GM21825 (cell line): ENCODE measurements at regions not wholly inside any gene's neighbourhood (a gene's known extent, or its start where the extent isn't known, plus 50 kb on each side); places are given as distances from the start of the nearest gene placed in this dataset.

ENCODE experiments used
- ATAC-seq: cut with Tn5 transposase; IDR thresholded peaks from one replicate; pipeline ENCODE4 v1.9.1; 2021; ENCODE audit warnings: mild to moderate bottlenecking, moderate library complexity; ENCODE audit not compliant: unreplicated experiment

DNA sequence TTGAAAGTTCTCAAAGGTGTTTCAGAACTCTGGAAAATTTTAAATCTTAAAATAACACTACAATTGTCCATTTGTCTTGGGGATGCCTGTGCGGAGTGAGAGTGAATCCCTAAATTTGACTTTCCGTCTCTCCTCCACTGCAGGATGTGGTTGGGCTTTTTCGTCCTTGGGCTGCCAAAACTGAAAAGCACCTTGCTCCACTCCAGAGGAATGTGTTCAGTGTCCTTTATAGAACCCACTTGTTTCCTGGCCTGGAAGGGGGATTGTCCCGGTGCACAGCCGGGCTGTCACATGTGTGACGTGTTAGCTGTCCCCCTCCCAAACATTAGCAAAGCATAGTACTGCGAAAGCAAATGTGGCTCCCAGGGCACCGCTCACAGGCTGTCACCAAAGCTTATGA, 69.6 kb upstream of the ATP10A start:
- ATAC-seq = no peak

DNA sequence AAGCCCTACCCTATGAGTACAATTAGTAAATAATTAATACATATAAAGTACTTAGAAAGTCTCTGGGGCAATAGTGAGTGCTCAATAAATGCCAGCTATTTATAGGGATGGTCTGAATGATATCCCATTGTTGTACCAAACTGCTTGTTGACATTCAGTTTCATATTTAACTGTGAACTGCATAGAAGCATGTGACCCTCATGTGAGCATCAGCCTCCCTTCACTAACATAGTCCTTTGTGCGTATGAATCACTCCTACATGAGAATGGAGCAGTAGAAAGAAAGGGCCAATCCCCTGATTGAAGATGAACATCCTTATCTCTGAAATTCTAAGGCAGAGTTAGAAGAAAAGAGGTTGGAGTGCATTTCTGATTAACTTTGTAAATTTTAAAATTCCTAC, 68.7 kb upstream of the ATP10A start:
- ATAC-seq = no peak

GRCh38 chr15:25930931-25931330, 67.8 kb upstream of the ATP10A start:
- no peak for ATAC-seq
